GM03348 (cell line): ENCODE measurements at regions not wholly inside any gene's neighbourhood (a gene's known extent, or its start where the extent isn't known, plus 50 kb on each side); places are given as distances from the start of the nearest gene placed in this dataset.

Source experiments
- DNase-seq: peaks from one replicate; pipeline ENCODE4 v3.0.0; 2012; ENCODE audit warnings: low spot score

DNA sequence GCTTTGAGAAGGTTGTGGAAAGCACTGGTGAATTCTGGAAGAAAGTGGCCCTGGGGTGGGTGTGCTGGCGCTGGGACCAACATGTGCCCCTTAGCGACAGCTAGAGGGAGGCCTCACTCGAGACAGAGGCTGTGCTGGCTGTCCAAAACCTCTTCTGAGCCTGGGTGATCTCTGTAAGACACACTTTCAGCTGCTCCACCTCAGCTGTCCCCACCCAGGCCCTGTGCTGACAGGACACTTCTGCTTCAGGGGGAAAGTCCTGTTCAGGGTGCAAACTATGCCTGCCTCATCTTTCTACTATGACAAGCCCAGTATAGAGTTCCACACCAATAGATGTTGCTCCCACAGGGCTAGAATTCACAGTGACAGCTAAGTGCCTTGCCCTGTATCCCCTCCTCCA lies 426.4 kb downstream of the MED10 start:
- no peak for DNase-seq

DNA sequence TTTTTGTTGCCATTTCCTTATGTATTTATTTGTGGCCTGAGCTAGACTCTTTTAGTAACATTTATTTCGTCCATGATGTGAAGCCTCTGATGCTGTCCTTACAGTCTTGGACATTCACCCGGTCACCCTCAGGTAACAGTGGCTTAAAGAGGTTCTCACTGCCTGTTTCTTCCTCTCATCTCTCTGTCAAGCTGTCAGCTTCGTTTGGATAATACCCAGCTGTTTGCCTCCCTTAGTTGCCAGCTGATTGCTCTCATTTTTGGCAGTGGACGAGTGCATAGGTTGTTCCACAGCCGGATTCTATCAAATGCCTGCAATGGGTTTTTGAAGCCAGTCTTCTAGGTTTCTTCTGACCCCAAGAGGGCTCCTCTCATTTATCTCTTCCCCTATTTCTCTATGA lies 427.7 kb downstream of the MED10 start:
- DNase-seq = no peak

GRCh38 chr5:5941486-5941885 lies 436.9 kb downstream of the MED10 start:
- no peak for DNase-seq

- no peak for DNase-seq
Measured at GRCh38 chr5:5939759-5940370, 438.5 kb downstream of the MED10 start.

- no peak for DNase-seq
Measured at GRCh38 chr5:5933651-5934050, 444.7 kb downstream of the MED10 start.

DNA sequence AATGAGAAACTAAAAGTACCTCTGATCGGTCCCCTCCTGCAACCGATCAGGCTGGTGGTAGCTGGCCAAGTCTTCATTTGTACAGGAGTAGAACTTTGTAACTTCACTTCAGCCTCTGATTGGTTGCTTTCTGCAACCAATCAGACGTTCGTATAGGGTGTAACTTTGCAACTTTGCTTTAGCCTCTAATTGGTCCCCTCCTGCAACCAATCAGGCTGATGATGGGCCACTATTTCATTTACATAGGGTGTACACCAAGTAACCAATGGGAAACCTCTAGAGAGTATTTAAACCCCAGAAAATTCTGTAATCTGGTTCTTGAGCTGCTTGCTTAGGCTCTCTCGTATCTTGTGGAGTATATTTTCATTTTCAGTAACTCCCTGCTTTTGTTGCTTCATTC lies 445.5 kb downstream of the MED10 start:
- DNase-seq = no peak

DNA sequence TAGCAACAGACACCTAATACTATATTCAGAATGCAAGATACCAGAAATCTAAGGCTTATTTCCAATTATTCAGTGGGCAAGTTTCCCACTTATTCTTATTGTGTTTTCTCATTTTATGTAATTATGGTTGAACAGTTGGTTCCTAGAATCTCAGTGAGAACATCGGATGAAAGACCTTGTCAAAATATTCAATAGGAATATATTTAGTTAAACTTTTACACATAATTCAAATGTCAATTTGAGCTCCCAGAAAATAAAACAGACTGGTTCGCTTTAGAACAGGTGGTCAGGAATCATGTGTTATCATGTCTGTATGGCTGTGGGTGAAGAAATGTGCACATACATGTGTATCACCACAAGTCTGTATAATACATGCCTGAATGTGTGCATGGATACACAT lies 447.8 kb downstream of the MED10 start:
- no peak for DNase-seq

GRCh38 chr5:5929291-5930020 lies 448.9 kb downstream of the MED10 start:
- no peak for DNase-seq

- no peak for DNase-seq
Measured at GRCh38 chr5:5925191-5925590, 453.2 kb downstream of the MED10 start.

DNA sequence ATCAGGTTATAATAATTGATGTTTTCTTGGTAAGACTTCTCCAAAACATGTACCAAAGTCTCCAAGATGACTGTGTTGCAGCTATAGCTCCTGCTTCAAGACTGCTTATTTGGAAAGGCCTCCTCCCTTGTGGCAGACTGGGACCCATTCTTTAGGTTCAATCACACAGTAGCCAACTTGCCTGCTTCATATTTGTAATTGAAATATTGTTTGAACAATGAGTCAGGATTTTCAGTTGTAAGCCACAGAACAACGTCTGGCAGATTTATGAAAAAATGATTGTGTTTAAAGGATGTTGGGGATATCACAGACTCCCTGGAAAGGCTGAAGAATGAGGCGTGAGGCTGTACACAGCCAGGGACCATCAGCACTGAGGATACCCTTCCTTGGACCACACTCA lies 458.9 kb downstream of the MED10 start:
- DNase-seq = no peak

GRCh38 chr5:5906778-5907177 lies 471.6 kb downstream of the MED10 start:
- DNase-seq = no peak

- no peak for DNase-seq
Measured at GRCh38 chr5:5905186-5905585, 473.2 kb downstream of the MED10 start.

DNA sequence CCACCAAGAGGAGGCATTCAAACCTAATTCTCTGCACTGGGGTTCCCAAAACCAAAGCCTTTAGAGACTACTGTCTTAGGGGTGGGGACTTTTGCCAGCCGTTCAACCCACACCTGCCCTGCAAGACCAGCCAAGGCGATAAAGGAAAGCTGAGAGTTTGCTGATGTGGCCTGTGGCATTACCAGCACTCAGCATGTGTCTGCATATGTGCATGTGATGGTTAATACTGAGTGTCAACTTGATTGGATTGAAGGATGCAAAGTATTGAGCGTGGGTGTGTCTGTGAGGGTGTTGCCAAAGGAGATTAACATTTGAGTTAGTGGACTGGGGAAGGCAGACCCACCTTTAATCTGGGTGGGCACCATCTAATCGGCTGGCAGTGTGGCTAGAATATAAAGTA lies 474.2 kb downstream of the MED10 start:
- no peak for DNase-seq

DNA sequence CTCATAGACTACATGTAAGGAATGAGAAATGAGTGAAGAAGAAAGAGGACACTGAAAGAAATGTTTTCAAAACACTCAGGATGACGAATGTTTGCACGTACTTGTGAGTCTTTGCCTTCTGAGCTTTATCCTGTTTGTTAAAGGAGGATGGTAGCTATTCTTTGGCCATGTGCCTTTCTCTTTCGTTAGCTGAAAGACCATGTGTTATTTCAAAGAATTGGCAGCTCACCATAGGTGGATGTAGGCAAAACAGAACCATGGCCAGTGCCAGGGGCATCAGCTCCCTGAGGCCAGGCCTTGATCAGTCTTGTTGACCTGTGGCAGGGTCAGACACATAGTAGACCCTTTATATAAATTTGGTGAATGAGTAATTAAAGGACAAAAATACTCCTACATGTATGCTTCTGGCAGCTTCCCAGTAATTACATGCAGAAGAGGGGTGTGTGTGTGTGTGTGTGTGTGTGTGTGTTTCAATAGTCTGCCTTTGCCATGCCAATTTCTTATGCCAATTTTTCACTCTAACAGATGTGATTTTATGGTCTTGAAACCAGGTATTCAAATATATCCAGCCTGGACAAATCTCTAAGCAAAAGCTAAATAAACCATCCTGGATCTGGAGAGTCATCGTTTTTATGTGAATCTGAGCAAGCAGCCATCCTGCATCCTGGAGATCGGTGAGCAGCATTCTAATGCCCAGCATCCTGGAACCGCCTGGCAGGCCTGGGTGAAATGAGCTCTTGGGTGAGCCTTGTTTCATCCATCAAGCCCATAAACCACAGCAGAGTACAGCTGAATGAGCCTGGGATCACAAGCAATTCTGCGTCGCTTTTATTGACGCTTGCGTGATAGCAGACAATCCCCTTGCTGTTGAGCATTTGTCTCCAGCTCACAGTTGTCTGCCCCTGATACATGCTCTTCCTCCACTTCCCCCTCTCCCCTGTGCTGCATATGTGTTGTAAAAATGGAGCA lies 475.4 kb downstream of the MED10 start:
- DNase-seq = no peak

DNA sequence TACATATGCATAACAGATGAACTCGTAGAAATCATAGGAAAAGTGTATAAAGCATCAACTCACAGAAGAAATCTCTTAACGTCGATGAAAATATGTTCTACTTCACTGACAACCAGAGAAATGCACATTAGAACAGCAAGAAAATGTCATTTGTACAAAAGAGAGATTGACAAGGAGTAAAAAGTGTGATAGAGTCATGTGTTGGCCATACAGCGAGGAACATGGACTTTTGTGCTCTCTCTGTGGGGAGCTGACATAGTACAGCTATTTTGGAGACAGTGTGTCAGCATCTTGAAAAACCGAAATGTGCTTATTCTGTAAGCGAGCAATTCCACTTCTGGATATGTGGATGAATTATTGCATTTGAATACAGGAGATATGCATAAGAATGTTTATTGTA lies 477.9 kb downstream of the ICE1 start:
- no peak for DNase-seq

DNA sequence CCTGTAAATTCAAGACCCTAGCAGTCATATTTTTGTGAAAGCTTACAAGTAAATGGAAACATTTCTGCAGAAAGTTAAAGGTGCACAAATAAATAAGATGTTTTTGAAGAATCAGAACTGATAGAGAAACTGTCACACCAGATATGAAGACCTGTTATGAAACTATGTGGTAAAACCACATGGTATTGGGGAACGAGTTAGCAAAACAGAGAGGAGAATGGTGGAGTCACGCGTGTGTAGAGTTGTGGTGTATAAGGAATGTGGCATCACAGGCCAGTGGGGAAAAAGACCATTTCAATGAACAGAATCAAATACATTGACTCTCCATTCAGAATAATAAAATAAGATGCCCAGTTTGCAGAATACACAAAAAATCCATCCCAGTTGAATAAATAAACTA lies 477.2 kb downstream of the ICE1 start:
- DNase-seq = no peak

DNA sequence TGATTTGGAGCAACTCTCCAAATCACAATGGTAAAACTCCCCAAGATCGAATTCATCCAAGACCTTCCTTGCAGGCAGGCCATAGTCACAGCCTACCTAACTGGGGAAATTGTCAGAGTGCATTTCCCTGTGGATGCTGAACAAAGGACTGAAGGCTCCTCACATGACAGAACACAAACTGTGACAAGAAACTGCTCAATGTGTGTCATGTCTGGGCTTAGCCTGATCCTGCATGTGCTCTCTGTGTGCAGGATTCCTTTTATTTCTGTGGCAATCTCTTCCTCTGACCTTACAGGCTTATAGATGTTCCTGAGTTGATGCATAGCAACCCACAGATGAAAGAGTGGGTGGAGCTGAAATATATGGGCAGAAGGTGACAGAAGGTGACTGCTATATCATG lies 465.8 kb downstream of the ICE1 start:
- no peak for DNase-seq

- no peak for DNase-seq
Measured at GRCh38 chr5:5887833-5888232, 465.4 kb downstream of the ICE1 start.

DNA sequence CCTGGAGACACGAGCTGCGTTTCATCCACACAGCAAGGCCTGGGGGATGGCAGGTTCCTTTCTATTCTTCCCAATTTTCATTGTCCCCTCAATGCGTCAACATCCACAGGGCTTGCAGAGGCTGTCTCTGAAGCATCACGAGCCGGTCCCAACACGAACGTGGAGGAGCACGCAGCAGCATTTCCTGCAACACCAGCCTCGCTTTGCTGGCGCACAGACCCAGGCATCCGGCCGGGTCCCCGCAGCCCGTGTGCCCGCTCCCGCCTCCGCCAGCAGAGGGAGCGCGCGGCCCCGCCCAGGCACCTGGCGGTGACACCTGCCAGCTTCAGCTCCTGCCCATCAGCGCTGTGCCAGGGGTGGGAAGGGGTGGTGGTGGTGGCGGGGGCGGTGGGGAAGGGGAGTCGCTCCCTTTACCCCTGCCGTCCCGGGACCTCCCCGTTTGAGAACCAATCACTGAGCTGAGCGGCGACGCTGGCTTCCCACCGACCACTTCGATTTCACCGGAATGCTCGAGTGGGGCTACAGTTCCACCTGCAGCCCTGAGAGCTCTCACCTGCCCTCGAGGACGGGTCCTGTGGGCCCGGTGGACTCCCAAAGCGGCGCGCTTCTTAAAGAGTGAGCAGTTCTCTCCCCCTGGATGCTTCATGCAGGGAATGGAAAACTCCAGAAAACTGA lies 464.5 kb downstream of the ICE1 start:
- no peak for DNase-seq

GRCh38 chr5:5886353-5886752 lies 463.9 kb downstream of the ICE1 start:
- no peak for DNase-seq

DNA sequence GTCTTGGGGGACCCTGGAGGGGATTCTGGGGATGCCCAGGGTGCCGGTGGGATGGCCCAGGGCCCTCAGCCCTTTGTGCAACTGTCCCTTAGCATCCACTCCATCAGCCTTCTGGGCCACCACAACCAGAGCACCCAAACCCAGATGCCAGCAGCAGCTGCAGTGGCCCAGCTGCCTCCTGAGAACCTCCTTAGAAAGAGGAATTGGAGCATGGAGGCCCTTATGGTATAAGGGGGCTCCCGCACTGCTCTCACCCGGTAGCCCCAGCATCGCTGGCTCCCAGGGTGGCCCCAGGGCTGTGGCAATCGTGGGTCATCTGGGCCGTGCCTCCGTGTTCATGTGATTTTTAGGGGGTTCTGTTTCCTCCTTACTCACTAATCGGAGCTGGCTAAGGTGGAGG lies 463.3 kb downstream of the ICE1 start:
- no peak for DNase-seq

GRCh38 chr5:5884593-5884992 lies 462.1 kb downstream of the ICE1 start:
- no peak for DNase-seq
